A549 (cell line): ENCODE measurements at regions not wholly inside any gene's neighbourhood (a gene's known extent, or its start where the extent isn't known, plus 50 kb on each side); places are given as distances from the start of the nearest gene placed in this dataset.

Source experiments
- ATAC-seq, 2 experiments: fragments of 200-7000 bp in 1 of 2; fragments of >200 bp in 1 of 2; cut with Nextera tagmentation in 1 of 2; cut with Tn5 transposase in 1 of 2; 3 replicates each; pipeline versions ENCODE4 v1.8.0 to v1.9.1; 2018 to 2020; ENCODE audit warnings: mild to moderate bottlenecking in 1 of 2, moderate library complexity in 1 of 2
- CTCF ChIA-PET: fragments of 300-600 bp; sonication (Branson Sonifier 250); formaldehyde crosslinking; extraction: SDS; loops from one replicate; lab custom pipeline; 2021; ENCODE audit warnings: antibody characterized with exemption, inconsistent platforms; lab: Yijun Ruan, JAX
- POLR2A ChIA-PET: fragments of 350-600 bp; formaldehyde crosslinking; extraction: SDS; loops from one replicate; lab custom pipeline; 2021; ENCODE audit warnings: antibody characterized with exemption, inconsistent platforms; lab: Yijun Ruan, JAX
- DNase-seq, 2 experiments: peaks; one replicate each; pipeline versions ENCODE4 v3.0.0 to v3.0.0-alpha.2; 2011 to 2016; ENCODE audit warnings: low read depth in 1 of 2, low spot score in 1 of 2
- FAIRE-seq: peaks from 2 replicates; lab custom pipeline; 2011; peaks lifted over from hg19 to GRCh38; lab: Jason Lieb, UNC
- H3K27ac ChIP-seq, 2 experiments: fragments of >200 bp; sonication (Bioruptor Twin); formaldehyde crosslinking; 3 replicates each; pipeline ENCODE4 v1.5.1; 2016 to 2017
- H3K4me1 ChIP-seq: fragments of >200 bp; sonication (Bioruptor Twin); formaldehyde crosslinking; 3 replicates; pipeline ENCODE4 v1.6.1; 2016
- H3K4me2 ChIP-seq: fragments of >200 bp; sonication (Bioruptor Twin); formaldehyde crosslinking; 3 replicates; pipeline ENCODE4 v1.6.1; 2016
- H3K4me3 ChIP-seq: fragments of >200 bp; sonication (Bioruptor Twin); formaldehyde crosslinking; 3 replicates; pipeline ENCODE4 v1.5.1; 2016
- H3K9me3 ChIP-seq: fragments of >200 bp; sonication (Bioruptor Twin); formaldehyde crosslinking; 3 replicates; pipeline ENCODE4 v1.6.1; 2016
- CEBPB ChIP-seq, 2 experiments: fragments of >200 bp in 1 of 2; sonication (Bioruptor Twin) in 1 of 2; formaldehyde crosslinking in 1 of 2; IDR thresholded peaks; 2 replicates each; pipeline ENCODE4 v1.6.1; 2012 to 2016
- CHD2 ChIP-seq: fragments of 150-350 bp; IDR thresholded peaks from 2 replicates; pipeline ENCODE4 v1.6.1; 2014; ENCODE audit warnings: low read length; ENCODE audit not compliant: partially characterized antibody
- FOSL2 ChIP-seq, 2 experiments: fragments of 450-650 bp in 1 of 2; fragments of >200 bp in 1 of 2; sonication (Bioruptor Twin) in 1 of 2; formaldehyde crosslinking; IDR thresholded peaks; 2 replicates each; pipeline versions ENCODE4 v1.5.0 to v1.6.1; 2016 to 2020; ENCODE audit warnings: mild to moderate bottlenecking in 1 of 2, moderate library complexity in 1 of 2
- FOXS1 ChIP-seq: fragments of 250-450 bp; sonication (Bioruptor Pico); IDR thresholded peaks from 2 replicates; pipeline ENCODE4 v1.5.0; 2020; ENCODE audit warnings: mild to moderate bottlenecking, moderate library complexity
- GATA3 ChIP-seq: IDR thresholded peaks from 2 replicates; pipeline ENCODE4 v1.6.1; 2012; ENCODE audit warnings: borderline replicate concordance
- HEYL ChIP-seq: fragments of 250-450 bp; sonication (Bioruptor Pico); IDR thresholded peaks from 2 replicates; pipeline ENCODE4 v1.8.0; 2021; ENCODE audit warnings: mild to moderate bottlenecking, moderate library complexity
- HMGXB4 ChIP-seq: fragments of 250-450 bp; sonication (Bioruptor Pico); IDR thresholded peaks from 2 replicates; pipeline ENCODE4 v1.5.0; 2021; ENCODE audit warnings: mild to moderate bottlenecking, moderate library complexity, borderline replicate concordance
- HOXB13 ChIP-seq: fragments of 250-450 bp; sonication (Bioruptor Pico); IDR thresholded peaks from 2 replicates; pipeline ENCODE4 v1.5.0; 2020; ENCODE audit warnings: low read depth, mild to moderate bottlenecking, moderate library complexity
- KDM1A ChIP-seq: fragments of 200-600 bp; sonication (generic); IDR thresholded peaks from 2 replicates; pipeline ENCODE4 v1.6.1; 2016; ENCODE audit warnings: low read depth, mild to moderate bottlenecking
- KDM5A ChIP-seq: fragments of 200-600 bp; sonication (generic); IDR thresholded peaks from 2 replicates; pipeline ENCODE4 v1.6.1; 2016; ENCODE audit warnings: antibody characterized with exemption, mild to moderate bottlenecking
- NFE2L2 ChIP-seq: fragments of 150-350 bp; conservative IDR thresholded peaks from 2 replicates; pipeline ENCODE4 v1.6.1; 2014; ENCODE audit warnings: low read length
- NPAS2 ChIP-seq: fragments of 250-450 bp; sonication (Bioruptor Pico); IDR thresholded peaks from 2 replicates; pipeline ENCODE4 v1.8.0; 2022; ENCODE audit warnings: mild to moderate bottlenecking, moderate library complexity, borderline replicate concordance
- PBX3 ChIP-seq: IDR thresholded peaks from 2 replicates; pipeline ENCODE4 v1.6.1; 2012
- POLR2AphosphoS2 ChIP-seq: conservative IDR thresholded peaks from 2 replicates; pipeline ENCODE4 v1.6.1; 2012; ENCODE audit warnings: low read length, improper control_type of control experiment, inconsistent platforms
- RAD21 ChIP-seq, 2 experiments: fragments of >200 bp in 1 of 2; sonication (Bioruptor Twin) in 1 of 2; formaldehyde crosslinking in 1 of 2; IDR thresholded peaks in 1 of 2; conservative IDR thresholded peaks in 1 of 2; 2 replicates in 1 of 2; 3 replicates in 1 of 2; pipeline ENCODE4 v1.6.1; 2012 to 2018; ENCODE audit warnings: inconsistent platforms in 1 of 2
- WGBS: methylation state at CpG from one replicate; pipeline ENCODE4 v1.1.6; 2017; ENCODE audit errors: missing lambda C conversion rate; 5-methylcytosine and 5-hydroxymethylcytosine counted together
- TF ChIP-seq, protein P1 (sequence below): IDR thresholded peaks from 2 replicates; pipeline ENCODE4 v1.6.1; 2012; ENCODE audit warnings: low read depth, borderline replicate concordance
- TF ChIP-seq, protein P2 (sequence below): IDR thresholded peaks from 2 replicates; pipeline ENCODE4 v1.6.1; 2012

GRCh38 chr4:10203851-10204250, 87.3 kb upstream of the WDR1 start:
- Histone ChIP-seq H3K9me3 (no peaks in the 10 kb centered on the region), H3K4me2 (no peak overlapping the region), H3K4me3 (no peak overlapping the region), H3K27ac (no peak overlapping the region), H3K4me1 (no peaks in the 10 kb centered on the region)
- DNase-seq (no peak), ATAC-seq (no peak), FAIRE-seq (no peak)
- ChIA-PET POLR2A (no interaction called here), CTCF (no interaction called here)
- TF ChIP-seq NPAS2 (CRISPR knock-in tag) (no peak), RAD21 (conservative IDR thresholded peaks at IDR 0.05 in 1 of 2, IDR thresholded peaks at IDR 0.05 in 1 of 2) (no peak)
- TF ChIP-seq, protein P1, sequence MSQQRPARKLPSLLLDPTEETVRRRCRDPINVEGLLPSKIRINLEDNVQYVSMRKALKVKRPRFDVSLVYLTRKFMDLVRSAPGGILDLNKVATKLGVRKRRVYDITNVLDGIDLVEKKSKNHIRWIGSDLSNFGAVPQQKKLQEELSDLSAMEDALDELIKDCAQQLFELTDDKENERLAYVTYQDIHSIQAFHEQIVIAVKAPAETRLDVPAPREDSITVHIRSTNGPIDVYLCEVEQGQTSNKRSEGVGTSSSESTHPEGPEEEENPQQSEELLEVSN, result no peak
- TF ChIP-seq, protein P2, sequence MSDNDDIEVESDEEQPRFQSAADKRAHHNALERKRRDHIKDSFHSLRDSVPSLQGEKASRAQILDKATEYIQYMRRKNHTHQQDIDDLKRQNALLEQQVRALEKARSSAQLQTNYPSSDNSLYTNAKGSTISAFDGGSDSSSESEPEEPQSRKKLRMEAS, result no peak
- WGBS, result 13% methylated on average over 3 of the region's 3 CpGs

DNA sequence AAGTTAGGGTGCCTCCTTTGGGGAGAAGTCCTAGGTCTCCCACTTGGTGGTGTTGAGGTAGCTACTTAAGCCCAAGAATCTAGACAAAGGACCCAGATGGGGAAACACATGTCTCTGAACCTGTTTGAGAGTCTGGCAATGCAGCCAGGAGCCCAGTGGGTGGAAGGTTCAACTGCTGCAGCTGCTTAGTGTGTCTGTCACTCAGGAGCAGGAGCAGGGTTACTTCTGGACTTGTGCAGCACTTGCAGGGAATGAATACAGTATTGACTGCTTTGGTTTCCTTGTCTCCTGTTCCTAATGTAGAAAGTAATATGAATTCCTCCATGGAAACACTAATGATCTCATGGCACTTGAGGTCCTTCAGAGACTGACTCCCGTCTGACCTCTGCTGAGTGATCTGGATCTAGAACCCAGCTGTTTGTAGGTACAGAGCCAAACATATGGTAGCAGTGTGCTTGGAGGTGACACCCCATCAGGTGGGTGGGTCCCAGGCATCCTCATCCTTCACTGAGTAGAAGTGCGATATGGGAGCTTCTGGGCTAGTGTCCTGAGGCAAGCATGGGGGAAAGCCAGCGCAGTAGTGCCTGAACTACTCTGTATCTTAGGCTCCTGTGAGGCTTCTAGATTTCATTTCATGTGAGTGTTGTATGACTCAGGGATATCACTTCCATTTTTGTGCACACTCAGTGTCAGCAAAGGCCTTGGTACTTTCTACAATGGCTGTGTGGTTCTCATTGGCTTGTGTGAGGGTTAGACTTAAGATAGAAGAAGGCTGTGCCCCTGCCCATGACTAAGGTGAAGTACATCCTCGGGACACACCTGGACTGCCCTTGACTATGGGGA, 85.0 kb upstream of the WDR1 start:
- DNase-seq, result no peak
- no peak for ATAC-seq
- Histone ChIP-seq H3K4me2 (no peak overlapping the region), H3K4me3 (no peak overlapping the region), H3K4me1 (no peaks in the 10 kb centered on the region), H3K9me3 (no peaks in the 10 kb centered on the region), H3K27ac (no peak overlapping the region)
- WGBS, result 3% methylated on average over 4 of the region's 4 CpGs
- ChIA-PET CTCF (no interaction called here), POLR2A (no interaction called here)
- FAIRE-seq, result no peak
- no peak for TF ChIP-seq HEYL
- TF ChIP-seq KDM1A, result no peak
- TF ChIP-seq FOXS1 (CRISPR knock-in tag), result no peak
- TF ChIP-seq NFE2L2, result no peak
- no peak for TF ChIP-seq KDM5A
- TF ChIP-seq FOSL2 (IDR thresholded peaks at IDR 0.05), result no peak
- TF ChIP-seq FOSL2 (CRISPR knock-in tag; IDR thresholded peaks at IDR 0.05), result no peak
- TF ChIP-seq CEBPB (IDR thresholded peaks at IDR 0.05), result no peak
- no peak for TF ChIP-seq HOXB13 (CRISPR knock-in tag)
- no peak for TF ChIP-seq CHD2
- TF ChIP-seq POLR2AphosphoS2, result no peak

DNA sequence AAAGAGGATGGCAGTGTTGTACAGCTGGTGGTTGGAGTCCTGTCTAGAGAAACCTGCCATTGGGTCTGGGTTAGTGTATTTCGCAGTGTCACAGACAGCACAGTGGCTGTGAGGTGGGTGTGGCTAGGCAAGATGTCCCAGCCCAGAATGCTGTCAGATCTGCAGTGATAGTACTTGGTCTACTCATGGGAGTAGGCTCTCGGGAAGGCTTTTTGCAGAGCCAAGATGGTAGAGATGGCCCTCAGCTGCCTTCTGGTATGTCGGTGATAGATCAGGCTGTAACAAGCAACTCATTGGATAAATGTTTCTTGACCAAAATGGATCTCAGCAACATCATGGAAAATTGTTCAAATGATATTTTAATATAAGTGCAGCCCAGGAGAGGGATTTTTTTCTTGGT, 84.3 kb upstream of the WDR1 start:
- ATAC-seq, result no peak

More for the DNA sequence above, 84.3 kb upstream of the WDR1 start:
- TF ChIP-seq HMGXB4, result no peak
- TF ChIP-seq PBX3, result no peak
- no peak for TF ChIP-seq GATA3
- no peak for TF ChIP-seq POLR2AphosphoS2
- ChIA-PET CTCF (no interaction called here), POLR2A (no interaction called here)
- Histone ChIP-seq H3K9me3 (no peaks in the 10 kb centered on the region), H3K4me1 (no peaks in the 10 kb centered on the region), H3K4me3 (no peak overlapping the region), H3K27ac (no peak overlapping the region), H3K4me2 (no peak overlapping the region)
- DNase-seq, result no peak
- FAIRE-seq, result no peak
- 0% methylated on average over 3 of the region's 3 CpGs for WGBS
